ENCODE measurements at regions not wholly inside any gene's neighbourhood (a gene's known extent, or its start where the extent isn't known, plus 50 kb on each side); places are given as distances from the start of the nearest gene placed in this dataset.
"Not testable (repeated sequence)": the region's sequence is repeated elsewhere in the genome, so short reads cannot be mapped to it uniquely, and the experiment has no call there.

DNA sequence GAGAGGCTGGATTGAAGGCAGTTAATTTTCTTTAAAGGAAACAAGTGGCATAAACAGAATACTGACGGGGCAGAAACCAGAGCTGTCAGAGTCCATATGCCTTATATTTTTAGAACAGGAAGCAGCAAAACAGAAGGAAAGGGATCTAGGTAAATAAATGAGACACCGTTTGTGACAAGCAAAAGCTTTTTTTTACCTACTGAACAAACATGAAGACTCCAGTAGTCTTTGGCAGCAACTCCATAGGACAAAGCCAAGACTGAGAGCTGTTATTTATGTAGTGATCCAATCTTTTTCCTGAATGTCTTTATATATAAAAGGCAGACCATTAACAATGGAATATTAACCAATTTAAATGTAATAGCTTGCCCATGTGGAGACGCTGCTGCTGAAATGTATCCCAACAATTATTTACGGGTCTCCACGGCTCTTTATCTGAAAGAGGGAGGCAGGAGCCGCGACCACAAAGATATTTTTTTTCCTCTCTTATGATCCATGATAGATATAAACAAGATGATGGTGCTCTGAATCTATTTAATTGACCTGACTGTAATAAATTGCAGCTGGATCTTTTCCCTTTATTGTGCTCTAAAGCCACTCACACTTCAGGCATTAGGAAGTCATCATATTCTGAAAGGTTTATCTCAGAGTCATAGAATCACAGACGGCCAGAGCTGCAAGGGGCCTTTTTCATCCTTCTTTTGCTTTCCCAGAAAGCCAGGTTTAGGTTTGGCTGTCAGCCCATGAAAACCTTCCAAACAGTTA is 687.8 kb downstream of the EFNB2 start:
- FAIRE-seq (no peak), DNase-seq (ENCODE audit: low read depth) (peak; percentile 29)
- Histone ChIP-seq H3K36me3 (ENCODE audit: control insufficient read depth, insufficient read depth, low read length) (no peaks in the 10 kb centered on the region), H3K4me3 (ENCODE audit: low read depth, low read length) (no peak overlapping the region), H3K27me3 (ENCODE audit: control insufficient read depth, insufficient read depth, low read length) (no peaks in the 10 kb centered on the region)
- TF ChIP-seq, protein P1, sequence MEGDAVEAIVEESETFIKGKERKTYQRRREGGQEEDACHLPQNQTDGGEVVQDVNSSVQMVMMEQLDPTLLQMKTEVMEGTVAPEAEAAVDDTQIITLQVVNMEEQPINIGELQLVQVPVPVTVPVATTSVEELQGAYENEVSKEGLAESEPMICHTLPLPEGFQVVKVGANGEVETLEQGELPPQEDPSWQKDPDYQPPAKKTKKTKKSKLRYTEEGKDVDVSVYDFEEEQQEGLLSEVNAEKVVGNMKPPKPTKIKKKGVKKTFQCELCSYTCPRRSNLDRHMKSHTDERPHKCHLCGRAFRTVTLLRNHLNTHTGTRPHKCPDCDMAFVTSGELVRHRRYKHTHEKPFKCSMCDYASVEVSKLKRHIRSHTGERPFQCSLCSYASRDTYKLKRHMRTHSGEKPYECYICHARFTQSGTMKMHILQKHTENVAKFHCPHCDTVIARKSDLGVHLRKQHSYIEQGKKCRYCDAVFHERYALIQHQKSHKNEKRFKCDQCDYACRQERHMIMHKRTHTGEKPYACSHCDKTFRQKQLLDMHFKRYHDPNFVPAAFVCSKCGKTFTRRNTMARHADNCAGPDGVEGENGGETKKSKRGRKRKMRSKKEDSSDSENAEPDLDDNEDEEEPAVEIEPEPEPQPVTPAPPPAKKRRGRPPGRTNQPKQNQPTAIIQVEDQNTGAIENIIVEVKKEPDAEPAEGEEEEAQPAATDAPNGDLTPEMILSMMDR (IDR thresholded peaks at IDR 0.05; ENCODE audit: insufficient read depth, low read length, severe bottlenecking): no peak

DNA sequence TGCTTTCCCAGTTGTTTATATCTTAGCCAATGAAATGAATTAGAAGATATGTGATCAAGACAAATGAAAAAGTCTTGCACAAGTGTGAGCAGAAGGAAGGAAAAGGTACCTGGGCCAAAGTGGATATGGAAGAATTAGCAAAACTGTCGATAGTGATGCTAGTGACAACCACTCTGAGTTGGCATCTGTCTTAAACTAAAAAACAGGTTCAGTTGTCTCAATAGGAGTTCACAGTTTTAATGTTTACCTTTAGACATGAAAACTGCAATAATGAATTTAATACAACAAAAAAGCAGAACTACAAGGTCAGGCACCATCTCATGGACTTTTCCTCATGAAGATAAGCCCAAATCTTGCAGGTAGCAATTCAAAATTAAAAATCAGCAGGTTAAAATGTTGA is 688.5 kb downstream of the EFNB2 start:
- TF ChIP-seq, protein P1 (IDR thresholded peaks at IDR 0.05; ENCODE audit: insufficient read depth, low read length, severe bottlenecking): no peak
- H3K27me3 ChIP-seq (ENCODE audit: control insufficient read depth, insufficient read depth, low read length): no peaks in the 10 kb centered on the region
- H3K36me3 ChIP-seq (ENCODE audit: control insufficient read depth, insufficient read depth, low read length): no peaks in the 10 kb centered on the region
- no peak overlapping the region for H3K4me3 ChIP-seq (ENCODE audit: low read depth, low read length)
- FAIRE-seq: no peak
- no peak for DNase-seq (ENCODE audit: low read depth)

DNA sequence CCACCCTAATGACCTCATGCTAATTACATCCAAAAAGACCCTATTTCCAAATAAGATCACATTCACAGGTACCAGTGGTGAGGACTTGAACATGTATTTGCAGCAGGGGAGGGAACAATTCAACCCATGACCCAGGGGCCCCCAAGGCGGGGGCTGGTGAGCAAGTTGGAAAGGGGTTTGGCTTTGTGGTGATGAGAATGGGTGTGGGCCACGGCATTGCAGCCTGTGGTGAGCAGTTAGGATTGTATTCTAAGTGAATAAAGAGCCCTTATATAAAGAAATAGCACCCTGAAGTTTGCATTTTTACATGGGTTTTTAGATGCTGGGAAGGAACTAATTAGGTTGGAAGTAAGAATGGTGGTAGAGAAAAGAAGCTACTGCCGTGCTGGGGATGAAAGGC is 694.2 kb downstream of the EFNB2 start:
- Histone ChIP-seq H3K36me3 (ENCODE audit: control insufficient read depth, insufficient read depth, low read length) (no peaks in the 10 kb centered on the region), H3K27me3 (ENCODE audit: control insufficient read depth, insufficient read depth, low read length) (no peaks in the 10 kb centered on the region), H3K4me3 (ENCODE audit: low read depth, low read length) (no peak overlapping the region)
- TF ChIP-seq, protein P1 (IDR thresholded peaks at IDR 0.05; ENCODE audit: insufficient read depth, low read length, severe bottlenecking): no peak
- DNase-seq (ENCODE audit: low read depth) (no peak), FAIRE-seq (no peak)

DNA sequence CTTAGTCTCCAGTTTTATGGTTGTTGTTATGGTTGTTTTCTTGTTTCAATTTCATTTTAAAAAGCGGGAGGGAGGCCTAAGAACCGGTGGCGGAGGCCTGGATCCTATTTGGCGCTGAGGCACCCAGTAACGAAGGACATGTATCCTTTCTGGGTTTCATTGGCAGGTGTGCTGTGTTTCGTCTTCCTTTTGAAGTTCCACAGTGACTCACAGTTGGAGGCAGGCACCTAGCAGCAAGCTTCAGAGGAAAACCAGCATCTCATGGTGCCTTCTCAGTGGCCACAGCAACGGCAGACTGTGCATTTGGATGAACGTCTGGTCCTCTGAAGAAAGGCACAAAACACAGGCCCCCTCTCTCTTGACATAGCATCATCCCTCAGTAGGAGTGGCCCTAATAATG is 697.2 kb downstream of the EFNB2 start:
- TF ChIP-seq, protein P1 (IDR thresholded peaks at IDR 0.05; ENCODE audit: insufficient read depth, low read length, severe bottlenecking): no peak
- DNase-seq (ENCODE audit: low read depth) (no peak), FAIRE-seq (no peak)
- H3K36me3 ChIP-seq (ENCODE audit: control insufficient read depth, insufficient read depth, low read length): no peaks in the 10 kb centered on the region
- no peak overlapping the region for H3K4me3 ChIP-seq (ENCODE audit: low read depth, low read length)
- H3K27me3 ChIP-seq (ENCODE audit: control insufficient read depth, insufficient read depth, low read length): no peaks in the 10 kb centered on the region

DNA sequence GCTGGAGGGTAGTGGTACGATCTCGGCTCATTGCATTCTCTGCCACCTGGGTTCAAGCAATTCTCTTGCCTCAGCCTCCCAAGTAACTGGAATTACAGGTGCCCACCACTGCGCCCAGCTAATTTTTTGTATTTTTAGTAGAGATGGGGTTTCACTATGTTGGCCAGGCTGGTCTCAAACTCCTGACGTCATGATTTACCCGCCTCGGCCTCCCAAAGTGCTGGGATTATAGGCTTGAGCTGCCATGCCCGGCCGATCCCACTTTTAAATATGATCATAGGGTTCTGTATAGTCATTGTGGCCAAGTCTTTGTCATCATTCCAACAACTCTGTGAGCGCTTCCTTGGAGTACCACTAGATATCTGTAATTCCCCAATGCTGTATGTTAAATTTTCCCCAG is 698.2 kb downstream of the EFNB2 start:
- H3K36me3 ChIP-seq (ENCODE audit: control insufficient read depth, insufficient read depth, low read length); FAIRE-seq; DNase-seq (ENCODE audit: low read depth); H3K27me3 ChIP-seq (ENCODE audit: control insufficient read depth, insufficient read depth, low read length); H3K4me3 ChIP-seq (ENCODE audit: low read depth, low read length): not testable (repeated sequence)

DNA sequence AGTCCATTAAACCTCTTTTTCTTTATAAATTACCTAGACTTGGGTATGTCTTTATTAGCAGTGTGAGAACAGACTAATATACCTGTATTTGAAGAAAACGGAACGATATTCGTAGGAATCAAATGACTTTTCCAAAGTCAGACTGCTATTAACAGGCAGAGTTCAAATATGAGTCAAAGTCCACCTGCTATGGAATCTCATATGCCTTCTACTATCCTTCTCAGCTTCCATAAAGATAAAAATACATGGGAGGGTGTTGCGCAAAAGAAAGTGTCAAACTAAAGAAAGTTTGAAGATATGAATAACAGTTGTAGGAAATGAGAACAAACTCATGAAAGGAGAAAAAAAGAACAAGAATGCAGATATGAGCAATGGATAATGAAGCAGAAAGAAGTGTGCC is 704.6 kb downstream of the EFNB2 start:
- TF ChIP-seq, protein P1 (IDR thresholded peaks at IDR 0.05; ENCODE audit: insufficient read depth, low read length, severe bottlenecking): no peak
- no peaks in the 10 kb centered on the region for H3K27me3 ChIP-seq (ENCODE audit: control insufficient read depth, insufficient read depth, low read length)
- H3K36me3 ChIP-seq (ENCODE audit: control insufficient read depth, insufficient read depth, low read length): no peaks in the 10 kb centered on the region
- H3K4me3 ChIP-seq (ENCODE audit: low read depth, low read length): no peak overlapping the region
- no peak for FAIRE-seq
- no peak for DNase-seq (ENCODE audit: low read depth)
